ENCODE measurements at regions not wholly inside any gene's neighbourhood (a gene's known extent, or its start where the extent isn't known, plus 50 kb on each side); places are given as distances from the start of the nearest gene placed in this dataset.

DNA sequence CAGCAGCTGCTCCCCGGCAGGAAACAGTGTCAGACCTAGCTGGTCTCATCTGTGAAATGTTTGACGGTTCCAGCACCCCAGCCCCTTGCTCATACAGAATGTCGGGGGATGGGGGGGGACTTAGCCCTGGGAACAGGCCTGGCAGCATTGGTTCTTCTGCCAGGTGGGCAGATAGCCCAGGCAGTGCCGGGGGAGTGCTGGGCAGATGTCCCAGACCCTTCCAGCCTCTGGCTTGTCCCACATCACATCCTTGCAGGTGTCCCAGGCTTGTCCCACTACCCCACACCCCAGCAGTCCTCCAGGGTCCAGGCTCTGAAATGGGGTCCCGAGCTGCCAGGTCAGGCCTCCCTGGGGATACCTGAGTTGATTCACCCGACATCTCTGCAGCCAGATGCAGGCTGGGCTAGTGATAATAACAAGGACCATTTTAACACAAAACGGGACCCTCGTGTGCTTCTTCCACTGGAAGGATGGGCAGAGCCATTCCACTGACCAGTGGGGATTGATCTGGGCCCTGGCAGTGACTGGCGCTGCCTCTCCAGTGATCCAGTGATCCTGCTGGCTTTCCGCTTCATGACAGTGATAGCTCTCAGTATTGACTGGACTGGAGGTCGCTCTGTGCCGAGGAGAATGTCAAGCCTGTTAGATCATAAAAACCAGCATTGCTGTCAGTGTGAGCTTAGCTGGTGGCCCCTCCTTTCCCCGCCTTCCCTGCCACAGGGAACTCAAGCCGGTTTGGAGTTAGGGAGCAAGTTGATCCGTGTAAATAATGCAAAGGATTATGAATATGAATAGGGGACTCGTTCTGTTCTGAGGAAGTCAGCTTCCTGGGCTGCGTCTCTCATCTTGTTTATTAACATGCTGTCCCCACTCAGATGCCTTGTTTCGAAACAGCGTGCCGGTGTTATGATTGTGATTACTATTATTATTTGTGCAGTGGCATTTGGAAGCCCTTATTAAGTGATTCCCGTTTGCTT lies 180.6 kb downstream of the AACS start:
- TF ChIP-seq, protein P1, sequence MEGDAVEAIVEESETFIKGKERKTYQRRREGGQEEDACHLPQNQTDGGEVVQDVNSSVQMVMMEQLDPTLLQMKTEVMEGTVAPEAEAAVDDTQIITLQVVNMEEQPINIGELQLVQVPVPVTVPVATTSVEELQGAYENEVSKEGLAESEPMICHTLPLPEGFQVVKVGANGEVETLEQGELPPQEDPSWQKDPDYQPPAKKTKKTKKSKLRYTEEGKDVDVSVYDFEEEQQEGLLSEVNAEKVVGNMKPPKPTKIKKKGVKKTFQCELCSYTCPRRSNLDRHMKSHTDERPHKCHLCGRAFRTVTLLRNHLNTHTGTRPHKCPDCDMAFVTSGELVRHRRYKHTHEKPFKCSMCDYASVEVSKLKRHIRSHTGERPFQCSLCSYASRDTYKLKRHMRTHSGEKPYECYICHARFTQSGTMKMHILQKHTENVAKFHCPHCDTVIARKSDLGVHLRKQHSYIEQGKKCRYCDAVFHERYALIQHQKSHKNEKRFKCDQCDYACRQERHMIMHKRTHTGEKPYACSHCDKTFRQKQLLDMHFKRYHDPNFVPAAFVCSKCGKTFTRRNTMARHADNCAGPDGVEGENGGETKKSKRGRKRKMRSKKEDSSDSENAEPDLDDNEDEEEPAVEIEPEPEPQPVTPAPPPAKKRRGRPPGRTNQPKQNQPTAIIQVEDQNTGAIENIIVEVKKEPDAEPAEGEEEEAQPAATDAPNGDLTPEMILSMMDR (IDR thresholded peaks at IDR 0.05; ENCODE audit: low read length) = no peak
- TF ChIP-seq EZH2 (IDR thresholded peaks at IDR 0.05; ENCODE audit: borderline replicate concordance, low read length) = no peak
